ENCODE measurements at regions not wholly inside any gene's neighbourhood (a gene's known extent, or its start where the extent isn't known, plus 50 kb on each side); places are given as distances from the start of the nearest gene placed in this dataset.

DNA sequence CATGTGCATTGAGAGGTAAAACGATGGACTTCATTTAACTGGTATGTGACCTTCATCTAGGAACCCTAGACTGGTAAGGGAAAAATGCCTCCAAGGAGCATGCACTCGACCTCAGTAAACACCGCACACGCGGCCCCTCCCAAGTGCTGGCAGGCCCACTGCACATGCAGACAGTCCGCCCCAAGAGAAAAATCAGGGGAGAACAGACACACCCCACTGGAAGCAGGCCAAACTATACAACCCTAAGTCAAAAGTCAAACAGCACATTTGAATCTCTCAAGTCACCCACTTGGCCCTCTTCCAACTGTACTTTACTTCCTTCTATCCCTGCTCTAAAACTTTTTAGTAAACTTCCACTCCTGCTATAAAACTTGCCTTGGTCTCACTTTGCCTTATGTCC, 250.1 kb upstream of the HES1 start:
- Histone ChIP-seq H4K20me1 (replicated peaks in 1 of 2; ENCODE audit: control insufficient read depth in 1 of 2, insufficient read depth in 2 of 2, low read length in 2 of 2) (no peaks in the 10 kb centered on the region), H2BK120ac (replicated peaks; ENCODE audit: low read depth, low read length) (no peak overlapping the region), H4K8ac (ENCODE audit: extremely low read depth, insufficient read depth, low read length) (no peak overlapping the region), H3K4me2 (ENCODE audit: insufficient read depth in 1 of 2, low read depth in 2 of 2, low read length in 2 of 2) (no peak overlapping the region), H3K9ac (replicated peaks in 1 of 4; ENCODE audit: extremely low read depth in 1 of 4, low read depth in 3 of 4, low read length in 3 of 4) (no peak overlapping the region), H3K18ac (ENCODE audit: extremely low read depth, low read length) (no peak overlapping the region), H2BK12ac (ENCODE audit: low read depth, low read length) (no peak overlapping the region), H3K9me3 (ENCODE audit: insufficient read depth in 2 of 2, low read depth in 1 of 2, low read length in 1 of 2) (no peaks in the 10 kb centered on the region), H3K79me2 (ENCODE audit: control insufficient read depth in 1 of 2, insufficient read depth in 2 of 2, low read length in 2 of 2) (no peaks in the 10 kb centered on the region), H3K36me3 (ENCODE audit: control insufficient read depth in 2 of 4, insufficient read depth in 4 of 4, low read length in 3 of 4) (no peaks in the 10 kb centered on the region), H4K5ac (ENCODE audit: insufficient read length, low read depth, low read length) (no peak overlapping the region), H2BK20ac (ENCODE audit: low read length) (no peak overlapping the region), H3K14ac (ENCODE audit: insufficient read length) (no peak overlapping the region), H2BK5ac (ENCODE audit: low read depth, low read length) (no peak overlapping the region), H3K56ac (replicated peaks; ENCODE audit: insufficient read length, low read depth, low read length) (no peak overlapping the region), H4K91ac (replicated peaks; ENCODE audit: insufficient read length, low read length) (no peak overlapping the region), H3K79me1 (ENCODE audit: low read depth, low read length) (no peaks in the 10 kb centered on the region), H3K4me1 (replicated peaks in 1 of 4; ENCODE audit: control insufficient read depth in 3 of 4, insufficient read depth in 4 of 4, low read length in 3 of 4) (peaks cover 0 to 2% (median under 1%) of the 10 kb centered on the region in 4 experiments; a peak in 3 of 7 replicates), H2AFZ (ENCODE audit: low read length) (no peak overlapping the region), H2AK5ac (ENCODE audit: low read depth, low read length) (no peak overlapping the region), H2BK15ac (ENCODE audit: low read length) (no peak overlapping the region), H3K27me3 (replicated peaks in 1 of 4; ENCODE audit: control insufficient read depth in 3 of 4, extremely low read depth in 1 of 4, insufficient read depth in 3 of 4, low read length in 3 of 4) (no peaks in the 10 kb centered on the region), H3K4me3 (ENCODE audit: extremely low read depth in 1 of 4, insufficient read depth in 2 of 4, low read depth in 3 of 4, low read length in 4 of 4) (no peak overlapping the region), H3K4ac (replicated peaks; ENCODE audit: insufficient read length, low read depth, low read length) (no peak overlapping the region), H3K27ac (ENCODE audit: low read depth, low read length) (no peak overlapping the region), H3K23ac (ENCODE audit: insufficient read length) (no peak overlapping the region), H3K23me2 (ENCODE audit: low read depth, low read length) (no peaks in the 10 kb centered on the region)
- ChIA-PET POLR2A (ENCODE audit: partially characterized antibody) (no interaction called here), CTCF (ENCODE audit: partially characterized antibody) (interaction anchor here (0.7 to 1.2 kb wide), 2 partner anchors 29 to 95 kb away, joined by 3 read pairs; no protein-coding TSS in a partner anchor)
- no peak for DNase-seq (ENCODE audit: low read depth in 1 of 2, low spot score in 2 of 2)
- FAIRE-seq: no peak
- 99% methylated on average over 6 of the region's 6 CpGs; no CpG with 5 or more reads in 1 of the 2 experiments for WGBS, 2 experiments (ENCODE audit: extremely low coverage in 1 of 2, insufficient coverage in 1 of 2, insufficient read length in 1 of 2, insufficient replicate concordance in 2 of 2, low coverage in 1 of 2, low lambda C conversion rate in 2 of 2, missing lambda C conversion rate in 1 of 2)
- TF ChIP-seq CEBPB (IDR thresholded peaks at IDR 0.05; ENCODE audit: low read depth, low read length) (no peak), RBBP5 (IDR thresholded peaks at IDR 0.05; ENCODE audit: borderline replicate concordance, low read depth, low read length) (no peak), SAP30 (IDR thresholded peaks at IDR 0.05; ENCODE audit: insufficient read depth, insufficient replicate concordance, low read length) (no peak), CBX8 (IDR thresholded peaks at IDR 0.05; ENCODE audit: borderline replicate concordance, low read depth, low read length) (no peak), SP1 (IDR thresholded peaks at IDR 0.05; ENCODE audit: low read depth, low read length) (no peak), RFX5 (IDR thresholded peaks at IDR 0.05; ENCODE audit: borderline replicate concordance, low read depth, low read length) (no peak), CHD1 (IDR thresholded peaks at IDR 0.05; ENCODE audit: low read depth, low read length) (no peak), BACH1 (IDR thresholded peaks at IDR 0.05; ENCODE audit: low read length) (no peak)

All from H1 (cell line).